MM.1S (cell line): ENCODE measurements at regions not wholly inside any gene's neighbourhood (a gene's known extent, or its start where the extent isn't known, plus 50 kb on each side); places are given as distances from the start of the nearest gene placed in this dataset.
"Not testable (repeated sequence)": the region's sequence is repeated elsewhere in the genome, so short reads cannot be mapped to it uniquely, and the experiment has no call there.

Experiments used
- DNase-seq: peaks from one replicate; pipeline ENCODE4 v3.0.0-alpha.2; 2015
- H2AFZ ChIP-seq: fragments of 300-600 bp; sonication (generic); 2 replicates; pipeline ENCODE4 v1.6.0; 2016; ENCODE audit warnings: antibody characterized with exemption, low read length
- H3F3A ChIP-seq: fragments of 300-600 bp; sonication (generic); 2 replicates; pipeline ENCODE4 v1.6.1; 2016; ENCODE audit warnings: mild to moderate bottlenecking, antibody characterized with exemption, low read length, moderate library complexity, mixed read lengths; ENCODE audit not compliant: insufficient read depth
- H3K27ac ChIP-seq: fragments of 300-600 bp; sonication (generic); 2 replicates; pipeline ENCODE4 v1.5.1; 2016; ENCODE audit warnings: mild to moderate bottlenecking, low read length
- H3K27me3 ChIP-seq: fragments of 300-600 bp; sonication (generic); replicated peaks from 2 replicates; pipeline ENCODE4 v1.6.0; 2016; ENCODE audit warnings: low read length; ENCODE audit not compliant: insufficient read depth
- H3K36me3 ChIP-seq: fragments of 300-600 bp; sonication (generic); replicated peaks from 2 replicates; pipeline ENCODE4 v1.6.1; 2016; ENCODE audit warnings: mild to moderate bottlenecking, low read length, mixed read lengths; ENCODE audit not compliant: insufficient read depth
- H3K4me1 ChIP-seq: fragments of 300-600 bp; sonication (generic); 2 replicates; pipeline ENCODE4 v1.6.1; 2016; ENCODE audit warnings: low read length, mixed read lengths
- H3K4me2 ChIP-seq: fragments of 300-600 bp; sonication (generic); 2 replicates; pipeline ENCODE4 v1.6.0; 2016; ENCODE audit warnings: low read depth, low read length
- H3K4me3 ChIP-seq: fragments of 300-600 bp; sonication (generic); 2 replicates; pipeline ENCODE4 v1.5.1; 2016; ENCODE audit warnings: low read length, mixed read lengths
- H3K79me2 ChIP-seq: fragments of 300-600 bp; sonication (generic); 2 replicates; pipeline ENCODE4 v1.6.1; 2016; ENCODE audit warnings: mixed run types, low read length, mixed read lengths
- H3K9ac ChIP-seq: fragments of 300-600 bp; sonication (generic); 2 replicates; pipeline ENCODE4 v1.6.1; 2016; ENCODE audit warnings: low read length, mixed read lengths
- H3K9me2 ChIP-seq: fragments of 300-600 bp; sonication (generic); replicated peaks from 2 replicates; pipeline ENCODE4 v1.6.1; 2016; ENCODE audit warnings: mild to moderate bottlenecking, low read length, mixed read lengths; ENCODE audit not compliant: insufficient read depth
- H3K9me3 ChIP-seq: fragments of 300-600 bp; sonication (generic); replicated peaks from 2 replicates; pipeline ENCODE4 v1.6.1; 2016; ENCODE audit warnings: mild to moderate bottlenecking, low read length, mixed read lengths; ENCODE audit not compliant: insufficient read depth
- H4K20me1 ChIP-seq: fragments of 300-600 bp; sonication (generic); 2 replicates; pipeline ENCODE4 v1.6.1; 2016; ENCODE audit warnings: mild to moderate bottlenecking, low read length, moderate library complexity, mixed read lengths; ENCODE audit not compliant: insufficient read depth
- EZH2 ChIP-seq: fragments of 300-600 bp; sonication (generic); optimal IDR thresholded peaks from 2 replicates; pipeline ENCODE3; 2017; ENCODE audit warnings: low read depth, mild to moderate bottlenecking, antibody characterized with exemption, low read length, mixed read lengths
- EZH2phosphoT487 ChIP-seq: fragments of 300-600 bp; sonication (generic); IDR thresholded peaks from 2 replicates; pipeline ENCODE4 v1.6.1; 2018; ENCODE audit warnings: antibody characterized with exemption, low read length
- TF ChIP-seq, protein P1 (sequence below): fragments of 300-600 bp; sonication (generic); IDR thresholded peaks from 2 replicates; pipeline ENCODE4 v1.5.1; 2016; ENCODE audit warnings: antibody characterized with exemption, low read length, mixed read lengths

DNA sequence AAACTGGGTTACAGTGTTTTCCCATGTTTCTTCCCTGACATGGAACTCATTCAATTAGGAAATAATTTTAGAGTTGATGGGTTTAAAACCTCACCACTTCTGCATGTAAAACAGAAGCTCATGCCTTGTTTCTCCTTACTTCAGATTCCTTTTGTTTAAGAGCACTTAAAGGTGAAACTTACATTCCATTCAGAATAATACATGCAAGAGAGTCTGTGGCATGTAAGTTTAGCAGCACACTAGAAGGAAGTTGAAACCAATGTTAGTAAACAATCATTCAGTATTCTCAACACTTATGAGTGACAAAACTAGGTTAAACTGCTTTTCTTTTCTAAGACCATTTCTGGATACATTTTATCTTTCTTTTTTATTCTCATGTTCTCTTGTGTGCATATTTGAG lies 495.6 kb upstream of the PTCHD4 start:
- TF ChIP-seq, protein P1, sequence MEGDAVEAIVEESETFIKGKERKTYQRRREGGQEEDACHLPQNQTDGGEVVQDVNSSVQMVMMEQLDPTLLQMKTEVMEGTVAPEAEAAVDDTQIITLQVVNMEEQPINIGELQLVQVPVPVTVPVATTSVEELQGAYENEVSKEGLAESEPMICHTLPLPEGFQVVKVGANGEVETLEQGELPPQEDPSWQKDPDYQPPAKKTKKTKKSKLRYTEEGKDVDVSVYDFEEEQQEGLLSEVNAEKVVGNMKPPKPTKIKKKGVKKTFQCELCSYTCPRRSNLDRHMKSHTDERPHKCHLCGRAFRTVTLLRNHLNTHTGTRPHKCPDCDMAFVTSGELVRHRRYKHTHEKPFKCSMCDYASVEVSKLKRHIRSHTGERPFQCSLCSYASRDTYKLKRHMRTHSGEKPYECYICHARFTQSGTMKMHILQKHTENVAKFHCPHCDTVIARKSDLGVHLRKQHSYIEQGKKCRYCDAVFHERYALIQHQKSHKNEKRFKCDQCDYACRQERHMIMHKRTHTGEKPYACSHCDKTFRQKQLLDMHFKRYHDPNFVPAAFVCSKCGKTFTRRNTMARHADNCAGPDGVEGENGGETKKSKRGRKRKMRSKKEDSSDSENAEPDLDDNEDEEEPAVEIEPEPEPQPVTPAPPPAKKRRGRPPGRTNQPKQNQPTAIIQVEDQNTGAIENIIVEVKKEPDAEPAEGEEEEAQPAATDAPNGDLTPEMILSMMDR, result no peak
- TF ChIP-seq EZH2, result no peak
- Histone ChIP-seq H4K20me1 (no peaks in the 10 kb centered on the region), H3K79me2 (no peaks in the 10 kb centered on the region), H3K9ac (no peak overlapping the region), H3K9me2 (no peaks in the 10 kb centered on the region), H3K27me3 (no peaks in the 10 kb centered on the region), H3F3A (no peaks in the 10 kb centered on the region), H3K27ac (no peak overlapping the region), H3K4me3 (no peak overlapping the region), H3K4me1 (no peaks in the 10 kb centered on the region), H3K4me2 (no peak overlapping the region), H3K9me3 (no peaks in the 10 kb centered on the region), H3K36me3 (no peaks in the 10 kb centered on the region), H2AFZ (no peak overlapping the region)
- DNase-seq, result no peak

DNA sequence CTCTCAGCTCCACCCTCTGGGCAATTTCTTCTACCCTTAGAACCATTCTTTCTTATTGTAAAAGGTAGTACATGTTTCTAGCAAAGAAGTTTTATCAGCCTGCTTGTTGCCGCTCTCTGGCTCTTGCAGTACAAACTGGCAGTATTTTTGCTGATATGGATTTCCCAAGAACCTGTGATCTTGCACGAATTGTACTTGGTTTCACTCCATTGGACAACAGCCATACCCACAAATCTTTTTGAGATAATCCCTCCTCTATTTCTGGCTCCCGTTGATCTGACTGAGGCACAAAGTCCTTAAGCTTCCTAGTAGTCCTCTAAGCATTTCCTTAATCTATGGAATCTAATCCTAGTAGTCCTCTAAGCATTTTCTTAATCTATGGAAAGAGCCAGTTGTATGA lies 487.0 kb upstream of the PTCHD4 start:
- no peaks in the 10 kb centered on the region for H3F3A ChIP-seq
- no peaks in the 10 kb centered on the region for H3K27me3 ChIP-seq
- no peak overlapping the region for H2AFZ ChIP-seq
- no peaks in the 10 kb centered on the region for H3K36me3 ChIP-seq
- H3K4me1 ChIP-seq, result no peaks in the 10 kb centered on the region
- H3K27ac ChIP-seq, result no peak overlapping the region
- DNase-seq, result no peak
- H3K4me2 ChIP-seq, result no peak overlapping the region
- no peak overlapping the region for H3K9ac ChIP-seq
- TF ChIP-seq, protein P1, result no peak
- TF ChIP-seq EZH2phosphoT487 (no peak), EZH2 (no peak)
- no peak overlapping the region for H3K4me3 ChIP-seq
- no peaks in the 10 kb centered on the region for H3K9me2 ChIP-seq
- H4K20me1 ChIP-seq, result no peaks in the 10 kb centered on the region
- H3K79me2 ChIP-seq, result no peaks in the 10 kb centered on the region
- H3K9me3 ChIP-seq, result no peaks in the 10 kb centered on the region

DNA sequence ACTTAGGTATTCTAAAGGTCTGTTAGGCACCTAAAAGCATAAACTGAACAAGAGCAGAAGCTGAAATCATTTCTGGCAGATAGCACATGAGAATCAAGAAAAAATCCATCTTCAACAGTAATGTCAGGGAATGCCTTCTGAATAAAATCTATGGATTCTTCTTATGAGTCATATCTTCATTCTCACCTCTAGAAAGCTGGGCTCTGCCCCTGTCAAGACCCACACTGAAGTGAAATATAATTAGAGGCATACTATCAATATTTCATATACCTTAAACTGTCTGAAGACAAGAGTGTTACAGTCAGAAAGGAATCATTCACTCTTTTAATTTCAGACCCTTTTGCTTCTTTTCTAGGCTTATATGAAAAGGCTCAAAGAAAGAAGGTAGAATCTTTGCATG lies 485.8 kb upstream of the PTCHD4 start:
- H3K4me2 ChIP-seq, result no peak overlapping the region
- H4K20me1 ChIP-seq, result no peaks in the 10 kb centered on the region
- H2AFZ ChIP-seq, result no peak overlapping the region
- H3F3A ChIP-seq, result no peaks in the 10 kb centered on the region
- no peaks in the 10 kb centered on the region for H3K36me3 ChIP-seq
- TF ChIP-seq EZH2 (no peak), EZH2phosphoT487 (no peak)
- TF ChIP-seq, protein P1, result no peak
- no peak overlapping the region for H3K9ac ChIP-seq
- H3K9me2 ChIP-seq, result no peaks in the 10 kb centered on the region
- H3K27me3 ChIP-seq, result no peaks in the 10 kb centered on the region
- H3K4me3 ChIP-seq, result no peak overlapping the region
- H3K27ac ChIP-seq, result no peak overlapping the region
- no peak for DNase-seq
- no peaks in the 10 kb centered on the region for H3K4me1 ChIP-seq
- H3K79me2 ChIP-seq, result no peaks in the 10 kb centered on the region
- no peaks in the 10 kb centered on the region for H3K9me3 ChIP-seq

DNA sequence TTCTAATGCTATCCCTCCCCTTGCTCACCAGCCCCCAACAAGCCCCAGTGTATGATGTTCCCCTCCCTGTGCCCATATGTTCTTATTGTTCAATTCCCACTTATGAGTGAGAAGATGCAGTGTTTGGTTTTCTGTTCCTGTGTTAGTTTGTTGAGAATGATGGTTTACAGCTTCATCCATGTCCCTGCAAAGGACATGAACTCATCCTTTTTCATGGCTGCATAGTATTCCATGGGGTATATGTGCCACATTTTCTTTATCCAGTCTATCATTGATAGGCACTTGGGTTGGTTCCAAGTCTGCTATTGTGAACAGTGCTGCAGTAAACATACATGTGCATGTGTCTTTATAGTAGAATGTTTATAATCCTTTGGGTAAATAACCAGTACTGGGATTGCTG lies 480.2 kb upstream of the PTCHD4 start:
- H3K27me3 ChIP-seq, H3K36me3 ChIP-seq, H3K4me1 ChIP-seq, H3F3A ChIP-seq, DNase-seq, H4K20me1 ChIP-seq, H3K9ac ChIP-seq, H3K9me3 ChIP-seq, H3K4me2 ChIP-seq, H3K79me2 ChIP-seq, H2AFZ ChIP-seq, H3K27ac ChIP-seq, H3K9me2 ChIP-seq, H3K4me3 ChIP-seq: not testable (repeated sequence)
